Peyer's patch (tissue), 4 donors: ENCODE measurements at regions not wholly inside any gene's neighbourhood (a gene's known extent, or its start where the extent isn't known, plus 50 kb on each side); places are given as distances from the start of the nearest gene placed in this dataset.

Source experiments
- CTCF ChIP-seq, 6 experiments: fragments of 450-650 bp in 4 of 6; fragments of 200-600 bp in 2 of 6; sonication (generic) in 1 of 6; IDR thresholded peaks; one replicate each; pipeline ENCODE4 v1.5.1; 2017 to 2019; ENCODE audit warnings: antibody characterized with exemption in 6 of 6, mild to moderate bottlenecking in 3 of 6, moderate library complexity in 1 of 6
- POLR2A ChIP-seq, 2 donors: fragments of 450-650 bp; IDR thresholded peaks; one replicate each; pipeline ENCODE4 v1.5.1; 2017; ENCODE audit warnings: antibody characterized with exemption in 2 of 2, mild to moderate bottlenecking in 2 of 2, moderate library complexity in 2 of 2

GRCh38 chr7:123293710-123294109 lies 93.9 kb upstream of the SLC13A1 start:
- no peak for TF ChIP-seq CTCF (IDR thresholded peaks at IDR 0.05)
- no peak for TF ChIP-seq POLR2A (IDR thresholded peaks at IDR 0.05)
